SJCRH30 (cell line): ENCODE measurements at regions not wholly inside any gene's neighbourhood (a gene's known extent, or its start where the extent isn't known, plus 50 kb on each side); places are given as distances from the start of the nearest gene placed in this dataset.

Experiments
- DNase-seq, 2 experiments: peaks; one replicate each; pipeline ENCODE4 v3.0.0-alpha.2; 2015 to 2020
- H3K27ac ChIP-seq: fragments of 250-450 bp; sonication (Bioruptor Pico); 2 replicates; pipeline ENCODE4 v1.5.1; 2020; ENCODE audit warnings: mild to moderate bottlenecking, moderate library complexity
- H3K27me3 ChIP-seq: fragments of 250-450 bp; sonication (Bioruptor Pico); 2 replicates; pipeline ENCODE4 v1.5.1; 2020; ENCODE audit warnings: mild to moderate bottlenecking, moderate library complexity
- H3K36me3 ChIP-seq: fragments of 250-450 bp; sonication (Bioruptor Pico); 2 replicates; pipeline ENCODE4 v1.5.1; 2020; ENCODE audit warnings: mild to moderate bottlenecking, moderate library complexity
- H3K4me1 ChIP-seq: fragments of 250-450 bp; sonication (Bioruptor Pico); 2 replicates; pipeline ENCODE4 v1.5.1; 2020; ENCODE audit warnings: mild to moderate bottlenecking, moderate library complexity
- H3K4me3 ChIP-seq: fragments of 250-450 bp; sonication (Bioruptor Pico); 2 replicates; pipeline ENCODE4 v1.5.1; 2020; ENCODE audit warnings: mild to moderate bottlenecking, moderate library complexity
- H3K9me3 ChIP-seq: fragments of 250-450 bp; sonication (Bioruptor Pico); replicated peaks from 2 replicates; pipeline ENCODE4 v1.5.1; 2020; ENCODE audit warnings: mild to moderate bottlenecking, moderate library complexity

DNA sequence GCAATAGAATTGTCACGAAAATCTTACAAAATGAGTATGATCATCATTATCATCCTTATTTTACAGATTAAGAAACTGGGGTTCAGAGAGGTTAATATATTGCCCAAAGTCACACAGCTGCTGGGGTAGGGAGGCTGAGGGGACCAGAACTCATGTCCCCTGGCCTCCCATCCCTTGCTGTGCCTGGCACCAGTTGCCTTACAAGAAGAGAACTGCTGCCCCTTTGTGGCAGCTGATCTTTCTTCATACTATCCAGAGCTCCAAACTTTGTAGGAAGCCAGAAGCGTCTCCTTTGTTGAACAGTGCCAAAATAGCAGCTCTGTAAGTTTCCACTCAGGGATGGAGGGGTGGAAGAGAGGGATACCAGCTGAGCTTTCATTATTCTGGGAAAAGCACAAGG is 236.8 kb upstream of the TBC1D5 start:
- H3K27me3 ChIP-seq: no peaks in the 10 kb centered on the region
- no peaks in the 10 kb centered on the region for H3K36me3 ChIP-seq
- no peaks in the 10 kb centered on the region for H3K9me3 ChIP-seq
- H3K4me3 ChIP-seq: no peak overlapping the region
- DNase-seq: peak in 1 of 2 experiments; percentile 14
- H3K4me1 ChIP-seq: no peaks in the 10 kb centered on the region
- no peak overlapping the region for H3K27ac ChIP-seq

DNA sequence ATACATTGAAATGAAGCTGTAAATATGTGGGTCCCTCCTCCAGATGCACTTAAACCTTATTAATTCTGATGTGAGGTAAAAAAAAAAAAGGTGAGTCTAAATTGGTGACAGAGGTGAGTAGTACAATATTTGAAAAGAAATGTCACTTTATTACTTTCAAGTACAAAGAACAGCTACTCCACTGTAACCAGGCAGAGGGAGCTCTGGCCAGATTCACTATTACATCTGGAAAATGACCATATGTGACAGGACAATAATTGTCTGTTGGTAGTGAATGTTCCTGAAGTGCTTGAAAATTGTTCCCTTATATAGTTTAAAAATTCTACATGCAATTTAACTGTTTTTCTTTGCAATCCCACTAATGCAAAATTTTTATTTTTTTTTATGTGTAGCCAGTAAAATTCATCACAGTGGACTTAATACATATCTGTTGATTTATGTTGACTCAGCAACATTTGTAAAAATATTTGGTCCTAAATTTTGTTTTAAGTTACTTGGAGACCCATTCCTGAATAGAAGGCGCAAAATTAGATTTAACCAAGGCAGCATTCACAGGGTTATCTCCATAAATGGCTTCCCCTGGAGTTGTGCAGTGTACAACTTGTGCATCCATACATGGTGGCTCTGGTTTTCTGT is 231.9 kb upstream of the TBC1D5 start:
- Histone ChIP-seq H3K9me3 (no peaks in the 10 kb centered on the region), H3K27me3 (no peaks in the 10 kb centered on the region), H3K36me3 (no peaks in the 10 kb centered on the region), H3K4me3 (no peak overlapping the region), H3K27ac (no peak overlapping the region), H3K4me1 (no peaks in the 10 kb centered on the region)
- DNase-seq: no peak

DNA sequence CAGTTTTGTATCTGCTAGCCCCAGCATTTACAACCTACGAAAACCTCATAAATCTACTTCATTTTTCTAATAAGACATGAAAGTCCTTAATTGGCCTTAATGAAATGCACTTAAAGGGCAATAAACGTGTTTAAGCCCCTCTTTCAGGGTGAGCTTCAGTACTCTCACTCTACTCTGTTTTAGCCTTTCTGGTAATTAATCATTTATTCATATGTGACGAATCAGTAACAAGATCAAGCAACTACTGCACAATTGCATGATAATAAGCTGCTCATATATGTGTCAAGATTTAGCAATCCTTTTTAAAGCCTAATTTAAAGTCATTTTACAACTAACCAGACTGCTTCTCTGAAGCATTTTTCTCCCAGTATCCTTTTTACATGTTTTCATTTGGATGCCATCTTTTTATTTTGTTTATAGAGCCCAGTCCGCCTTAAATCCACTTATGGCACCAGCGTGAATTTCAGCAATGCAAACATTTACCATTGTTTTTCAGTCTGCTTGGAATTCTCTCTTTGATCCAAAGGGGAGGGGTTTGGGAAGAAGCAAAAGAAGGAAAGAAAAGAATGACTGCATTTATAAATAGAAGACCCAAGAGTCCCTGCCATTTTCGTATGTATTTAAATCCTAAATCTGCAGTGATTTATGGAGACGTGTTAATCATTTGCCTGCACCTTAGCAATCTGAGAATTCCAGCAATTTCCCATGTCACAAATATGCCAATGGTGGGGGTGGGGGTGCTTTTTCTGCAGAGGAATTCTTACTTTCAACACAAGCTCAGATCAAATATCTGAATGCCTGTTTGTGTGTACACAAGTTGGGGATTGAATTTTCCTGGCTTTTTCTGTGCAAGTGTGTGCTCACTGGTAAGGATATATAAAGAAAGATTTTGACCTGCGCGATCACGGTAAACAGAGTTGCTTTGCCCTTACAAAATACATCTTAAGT is 230.8 kb upstream of the TBC1D5 start:
- H3K36me3 ChIP-seq: no peaks in the 10 kb centered on the region
- H3K9me3 ChIP-seq: no peaks in the 10 kb centered on the region
- no peak for DNase-seq
- H3K27ac ChIP-seq: no peak overlapping the region
- no peaks in the 10 kb centered on the region for H3K4me1 ChIP-seq
- H3K27me3 ChIP-seq: no peaks in the 10 kb centered on the region
- H3K4me3 ChIP-seq: no peak overlapping the region

DNA sequence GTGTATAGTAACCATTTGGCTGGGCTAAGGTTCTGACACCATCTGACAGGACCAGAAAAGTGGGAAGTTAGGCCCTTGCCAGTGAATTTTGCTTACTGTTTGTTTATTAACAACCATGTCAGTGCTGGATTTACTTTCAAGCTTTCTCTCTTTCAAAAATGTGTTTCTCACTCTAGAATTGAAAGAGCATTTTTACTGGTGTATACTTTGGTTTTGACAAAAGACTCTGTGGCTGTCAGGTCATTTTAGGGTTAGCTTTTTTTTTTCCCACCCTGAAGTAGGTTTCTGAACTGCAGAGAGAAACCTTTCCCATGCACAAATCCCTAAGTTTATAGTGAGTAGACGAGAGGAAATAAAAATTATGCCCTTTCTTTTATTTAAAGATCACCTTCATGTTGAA is 230.0 kb upstream of the TBC1D5 start:
- Histone ChIP-seq H3K36me3 (no peaks in the 10 kb centered on the region), H3K4me1 (no peaks in the 10 kb centered on the region), H3K27me3 (no peaks in the 10 kb centered on the region), H3K27ac (no peak overlapping the region), H3K9me3 (no peaks in the 10 kb centered on the region), H3K4me3 (no peak overlapping the region)
- DNase-seq: no peak

DNA sequence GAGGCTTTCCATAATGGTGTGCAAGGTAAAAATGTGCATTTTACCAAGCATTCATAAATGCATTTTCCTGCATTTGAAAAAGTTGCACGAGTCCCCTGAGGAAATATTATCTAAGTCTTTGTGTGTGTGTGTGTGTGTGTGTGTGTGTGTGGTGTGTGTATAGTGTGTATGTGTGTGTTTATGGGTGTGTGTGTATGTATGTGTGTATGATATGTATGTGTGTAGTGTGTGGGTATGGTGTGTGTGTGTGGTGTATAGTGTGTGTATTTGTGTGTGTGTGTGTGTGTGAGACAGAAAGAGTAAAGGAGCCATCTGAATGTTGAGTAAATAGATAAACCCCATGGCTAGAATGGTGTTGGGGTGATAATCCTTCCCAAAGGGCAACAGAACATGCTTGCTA is 229.6 kb upstream of the TBC1D5 start:
- Histone ChIP-seq H3K9me3 (no peaks in the 10 kb centered on the region), H3K27ac (no peak overlapping the region), H3K36me3 (no peaks in the 10 kb centered on the region), H3K4me3 (no peak overlapping the region), H3K27me3 (no peaks in the 10 kb centered on the region), H3K4me1 (no peaks in the 10 kb centered on the region)
- no peak for DNase-seq

DNA sequence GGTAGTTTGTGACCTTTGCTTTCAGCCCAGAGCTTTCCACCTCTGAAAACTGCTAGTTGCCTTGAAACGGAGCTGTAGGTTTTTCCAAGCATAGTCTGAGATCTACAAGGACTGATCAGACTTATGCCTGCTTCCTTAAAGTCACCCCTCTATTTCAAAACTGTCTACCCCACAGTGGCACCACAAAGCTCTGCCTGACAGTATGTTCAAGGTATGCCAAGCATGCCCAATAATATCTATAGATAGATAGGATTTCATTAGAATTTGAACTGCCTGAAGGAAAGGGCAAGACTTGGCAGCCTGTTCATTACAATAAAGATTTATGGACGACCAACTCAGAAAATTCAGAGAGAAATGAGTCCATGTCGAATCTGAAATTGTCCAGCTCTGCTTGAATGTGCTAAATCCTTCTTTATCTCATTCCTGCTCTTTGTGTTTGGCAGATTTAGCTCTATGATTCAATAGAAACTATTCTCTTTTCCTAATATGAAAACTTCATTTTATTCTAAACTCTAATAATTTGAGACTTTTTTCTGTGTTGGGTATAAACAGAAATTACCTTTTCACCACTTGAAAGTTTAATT is 227.6 kb upstream of the TBC1D5 start:
- Histone ChIP-seq H3K4me1 (no peaks in the 10 kb centered on the region), H3K4me3 (no peak overlapping the region), H3K27ac (no peak overlapping the region), H3K9me3 (no peaks in the 10 kb centered on the region), H3K27me3 (no peaks in the 10 kb centered on the region), H3K36me3 (no peaks in the 10 kb centered on the region)
- no peak for DNase-seq

DNA sequence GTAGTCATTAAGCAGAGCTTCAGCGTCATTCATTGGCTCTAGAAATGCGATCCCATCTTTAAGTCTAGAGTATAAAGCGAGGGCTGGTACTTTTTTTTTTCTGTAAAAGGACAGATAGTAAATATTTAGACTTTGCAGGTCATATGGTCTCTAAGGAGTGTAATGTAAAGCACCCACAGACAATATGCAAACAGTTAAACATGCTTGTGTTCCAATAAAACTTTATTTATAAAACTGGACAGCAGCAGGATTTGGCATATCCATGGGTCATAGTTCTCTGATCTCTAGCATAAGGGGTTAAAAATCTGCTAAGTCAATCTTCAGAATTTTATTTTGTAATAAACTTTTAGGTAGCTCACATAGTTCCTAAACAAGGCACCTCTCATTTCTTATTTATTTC is 226.8 kb upstream of the TBC1D5 start:
- Histone ChIP-seq H3K27me3 (no peaks in the 10 kb centered on the region), H3K4me3 (no peak overlapping the region), H3K4me1 (no peaks in the 10 kb centered on the region)

DNA sequence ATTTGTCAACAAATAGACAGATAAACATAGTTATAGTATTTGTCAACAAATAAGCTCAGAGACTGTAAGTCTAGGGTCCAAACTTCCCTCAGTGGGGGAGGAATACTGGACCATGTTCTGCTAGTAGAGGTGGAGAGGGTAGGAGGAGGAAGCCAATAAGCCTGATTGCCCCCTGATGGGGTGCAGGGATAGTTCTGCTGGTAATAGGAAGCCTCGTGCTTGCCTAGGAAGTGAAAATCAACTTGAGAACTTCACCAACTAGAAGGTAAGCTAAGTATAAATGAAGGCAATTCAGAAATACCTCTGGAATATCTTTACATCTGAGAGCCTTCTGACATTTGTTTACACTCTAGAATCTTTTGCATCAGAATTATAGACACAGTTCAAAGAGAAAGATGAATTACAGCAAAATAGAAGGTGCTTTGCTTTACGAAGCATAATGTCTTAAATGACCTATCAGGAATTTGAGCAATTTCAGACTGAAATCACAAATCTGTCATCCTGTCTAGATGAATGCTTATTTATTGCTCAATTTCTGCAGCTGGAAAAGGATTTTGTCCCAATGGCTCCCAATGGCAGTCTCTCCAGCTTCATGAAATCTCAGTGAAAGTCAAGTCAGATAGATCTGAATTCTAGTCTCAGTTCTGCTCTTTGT is 225.6 kb upstream of the TBC1D5 start:
- no peak overlapping the region for H3K27ac ChIP-seq
- no peak overlapping the region for H3K4me3 ChIP-seq
- DNase-seq: no peak
- H3K36me3 ChIP-seq: no peaks in the 10 kb centered on the region
- H3K9me3 ChIP-seq: no peaks in the 10 kb centered on the region
- no peaks in the 10 kb centered on the region for H3K4me1 ChIP-seq
- no peaks in the 10 kb centered on the region for H3K27me3 ChIP-seq

More for the DNA sequence above, 226.8 kb upstream of the TBC1D5 start:
- no peak for DNase-seq
- Histone ChIP-seq H3K9me3 (no peaks in the 10 kb centered on the region), H3K27ac (no peak overlapping the region), H3K36me3 (no peaks in the 10 kb centered on the region)

DNA sequence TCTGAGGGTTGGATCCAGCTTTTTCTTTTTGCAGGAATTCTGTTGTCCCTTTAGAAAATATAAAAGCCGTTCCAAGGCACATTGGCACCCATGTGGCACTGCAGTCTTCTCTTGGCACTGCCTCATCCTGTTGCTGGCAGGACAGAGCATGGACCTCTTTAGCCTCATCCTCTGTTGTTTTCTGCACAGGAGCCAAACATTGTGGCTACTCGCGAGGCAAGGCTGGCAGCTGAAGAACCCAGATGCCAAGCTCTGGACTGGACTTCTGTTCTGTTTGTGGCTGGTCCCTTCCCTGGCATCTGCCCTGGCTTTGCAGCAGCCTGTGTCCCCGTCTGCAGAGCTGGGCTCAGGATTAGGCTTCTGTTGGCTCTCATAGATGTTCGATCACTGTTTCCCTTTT is 224.7 kb upstream of the TBC1D5 start:
- no peaks in the 10 kb centered on the region for H3K36me3 ChIP-seq
- DNase-seq: no peak
- H3K4me1 ChIP-seq: no peaks in the 10 kb centered on the region
- no peaks in the 10 kb centered on the region for H3K9me3 ChIP-seq
- no peak overlapping the region for H3K4me3 ChIP-seq
- H3K27me3 ChIP-seq: no peaks in the 10 kb centered on the region
- no peak overlapping the region for H3K27ac ChIP-seq

DNA sequence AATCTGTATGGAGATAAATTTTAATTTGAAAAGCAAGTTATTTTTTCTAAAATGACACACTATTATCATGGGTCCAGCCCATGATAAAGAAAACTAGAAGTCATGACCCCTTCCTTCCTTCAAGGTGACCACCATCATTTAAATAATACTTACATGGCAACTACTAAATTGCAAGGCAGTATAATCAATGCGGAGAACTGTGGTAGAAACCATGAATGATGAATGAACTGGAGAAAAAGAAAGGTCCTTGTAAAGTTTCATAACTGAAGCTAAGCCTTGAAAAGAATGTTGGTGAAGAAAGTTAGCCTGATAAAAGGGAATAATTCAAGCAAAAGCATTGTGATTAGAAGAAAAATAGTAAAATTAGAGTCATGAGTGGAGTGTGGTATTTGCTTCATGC is 222.9 kb upstream of the TBC1D5 start:
- Histone ChIP-seq H3K27ac (no peak overlapping the region), H3K4me1 (no peaks in the 10 kb centered on the region), H3K4me3 (no peak overlapping the region)

DNA sequence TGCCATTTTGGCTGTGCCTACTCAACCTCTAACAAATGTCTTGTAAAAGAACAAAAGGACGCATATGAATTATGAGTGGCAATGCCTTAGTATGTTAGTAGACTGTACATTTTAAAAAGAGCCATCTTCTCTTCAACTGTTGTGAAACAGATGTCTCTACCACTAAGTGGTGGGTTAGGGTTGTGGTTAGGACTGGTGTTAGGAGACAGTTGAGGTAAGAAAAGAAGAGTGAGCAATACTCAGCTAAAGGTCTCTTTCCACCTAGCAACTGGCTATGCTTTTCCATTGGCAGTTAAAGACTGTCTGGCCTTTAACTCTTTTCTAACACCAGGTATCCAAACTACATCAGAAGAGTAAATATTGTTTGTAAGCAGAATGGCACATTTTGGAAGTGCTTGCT is 221.7 kb upstream of the TBC1D5 start:
- H3K4me1 ChIP-seq: no peaks in the 10 kb centered on the region
- no peak for DNase-seq
- H3K36me3 ChIP-seq: no peaks in the 10 kb centered on the region
- H3K27ac ChIP-seq: no peak overlapping the region
- no peaks in the 10 kb centered on the region for H3K9me3 ChIP-seq
- H3K27me3 ChIP-seq: no peaks in the 10 kb centered on the region
- no peak overlapping the region for H3K4me3 ChIP-seq

More for the DNA sequence above, 222.9 kb upstream of the TBC1D5 start:
- Histone ChIP-seq H3K9me3 (no peaks in the 10 kb centered on the region), H3K27me3 (no peaks in the 10 kb centered on the region), H3K36me3 (no peaks in the 10 kb centered on the region)
- DNase-seq: no peak

DNA sequence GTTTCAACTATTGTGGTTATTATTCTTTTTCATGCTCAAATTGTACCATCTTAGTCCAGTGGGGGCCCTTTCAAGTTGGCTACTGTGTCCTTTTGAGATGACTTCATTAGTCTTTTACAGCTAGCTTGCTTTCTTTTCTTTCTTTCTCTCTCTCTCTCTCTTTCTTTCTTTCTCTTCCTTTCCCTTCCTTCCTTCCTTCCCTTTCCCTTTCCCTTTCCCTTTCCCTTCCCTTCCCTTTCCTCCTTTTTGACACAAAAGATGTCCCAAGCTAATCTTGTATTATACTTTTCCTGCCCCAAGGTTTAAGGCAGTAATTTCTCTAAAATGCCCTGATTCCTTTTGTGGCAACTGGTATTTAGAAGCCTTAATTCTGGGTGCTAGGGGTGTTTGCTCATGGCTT is 213.0 kb upstream of the TBC1D5 start:
- no peak for DNase-seq
- Histone ChIP-seq H3K4me3 (no peak overlapping the region), H3K27me3 (no peaks in the 10 kb centered on the region), H3K4me1 (no peaks in the 10 kb centered on the region), H3K9me3 (no peaks in the 10 kb centered on the region), H3K36me3 (no peaks in the 10 kb centered on the region), H3K27ac (no peak overlapping the region)

DNA sequence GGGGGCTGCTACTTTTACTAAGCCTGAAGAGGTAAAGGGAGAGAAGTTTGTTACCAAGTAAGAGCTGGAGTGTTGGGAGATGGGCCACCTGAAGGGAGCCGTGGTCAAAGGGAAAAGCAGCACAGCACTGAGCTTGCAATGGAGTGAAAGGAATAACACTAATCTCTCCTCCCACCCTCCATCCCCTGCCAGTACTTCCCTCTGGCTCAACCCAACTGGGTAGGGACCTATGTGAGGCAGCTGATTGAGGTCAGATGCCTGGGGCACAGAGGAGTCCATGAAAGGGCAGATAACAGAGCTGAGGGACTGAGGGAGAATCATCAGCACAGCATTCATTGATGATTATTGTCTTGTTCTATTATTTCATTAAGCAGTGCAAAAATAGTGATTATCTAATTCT is 212.4 kb upstream of the TBC1D5 start:
- no peak for DNase-seq
- Histone ChIP-seq H3K27ac (no peak overlapping the region), H3K36me3 (no peaks in the 10 kb centered on the region), H3K4me1 (no peaks in the 10 kb centered on the region), H3K4me3 (no peak overlapping the region), H3K9me3 (no peaks in the 10 kb centered on the region), H3K27me3 (no peaks in the 10 kb centered on the region)

DNA sequence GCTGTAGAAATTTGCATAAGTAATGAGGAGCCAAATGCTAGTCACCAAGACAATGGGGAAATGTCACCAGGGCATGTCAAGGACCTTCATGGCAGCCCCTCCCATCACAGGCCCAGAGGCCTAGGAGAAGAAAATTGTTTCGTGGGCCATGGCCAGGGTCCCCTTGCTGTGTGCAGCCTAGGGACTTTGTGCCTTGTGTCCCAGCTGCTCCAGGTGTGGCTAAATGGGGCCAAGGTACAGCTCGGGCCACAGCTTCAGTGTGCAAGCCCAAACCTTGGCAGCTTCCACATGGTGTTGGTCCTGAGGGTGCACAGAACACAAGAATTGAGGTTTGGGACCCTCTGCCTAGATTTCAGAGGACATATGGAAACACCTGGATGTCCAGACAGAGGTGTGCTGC is 208.8 kb upstream of the TBC1D5 start:
- H3K36me3 ChIP-seq: no peaks in the 10 kb centered on the region
- H3K27me3 ChIP-seq: no peaks in the 10 kb centered on the region
- H3K9me3 ChIP-seq: no peaks in the 10 kb centered on the region
- no peak overlapping the region for H3K27ac ChIP-seq
- no peak for DNase-seq
- H3K4me3 ChIP-seq: no peak overlapping the region
- 0 out of 2 replicates have a peak, but pooled peaks cover 1% of the 10 kb centered on the region for H3K4me1 ChIP-seq

DNA sequence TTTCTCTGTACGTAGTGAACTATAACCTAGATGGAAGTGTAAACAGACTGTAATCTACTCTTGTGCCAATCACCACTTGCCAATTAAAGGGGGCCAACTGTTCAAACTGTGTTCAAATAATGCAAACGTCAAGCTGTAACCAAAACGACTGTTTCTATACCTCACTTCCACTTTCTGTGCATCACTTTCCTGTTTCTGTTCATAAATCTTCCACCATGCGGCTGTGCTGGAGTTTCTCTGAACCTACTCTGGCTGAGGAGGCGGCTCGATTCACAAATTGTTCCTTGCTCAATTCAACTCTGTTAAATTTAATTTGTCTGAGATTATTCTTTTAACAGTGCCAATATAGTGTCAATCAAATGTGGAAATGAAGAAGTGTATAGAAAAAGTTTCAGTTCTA is 206.7 kb upstream of the TBC1D5 start:
- H3K27ac ChIP-seq: no peak overlapping the region
- H3K4me1 ChIP-seq: peaks cover 9% of the 10 kb centered on the region; the same call in 1 of the 2 replicates
- H3K36me3 ChIP-seq: no peaks in the 10 kb centered on the region
- H3K9me3 ChIP-seq: no peaks in the 10 kb centered on the region
- H3K27me3 ChIP-seq: no peaks in the 10 kb centered on the region
- H3K4me3 ChIP-seq: no peak overlapping the region
- DNase-seq: no peak
